GM12875 (cell line): ENCODE measurements at regions not wholly inside any gene's neighbourhood (a gene's known extent, or its start where the extent isn't known, plus 50 kb on each side); places are given as distances from the start of the nearest gene placed in this dataset.

Source experiments
- H3K4me3 ChIP-seq: one replicate; pipeline ENCODE4 v1.5.1; 2011; ENCODE audit warnings: low read depth, low read length, control low read depth
- CTCF ChIP-seq: IDR thresholded peaks from 2 replicates; pipeline ENCODE4 v1.5.1; 2011; ENCODE audit warnings: low read depth, mild to moderate bottlenecking, control low read depth, inconsistent platforms, low read length, moderate library complexity, borderline replicate concordance; ENCODE audit not compliant: insufficient read depth

- no peak for TF ChIP-seq CTCF
- no peak overlapping the region for H3K4me3 ChIP-seq
Observed at GRCh38 chr9:18423791-18424531, 50.0 kb upstream of the ADAMTSL1 start.
